Fibroblast of lung (primary cell): ENCODE measurements at regions not wholly inside any gene's neighbourhood (a gene's known extent, or its start where the extent isn't known, plus 50 kb on each side); places are given as distances from the start of the nearest gene placed in this dataset.

Source experiments
- DNase-seq, 2 donors: peaks; one replicate each; pipeline versions ENCODE4 v3.0.0 to v3.0.0-alpha.2; 2010; ENCODE audit warnings: low read depth in 2 of 2
- H2AFZ ChIP-seq: 2 replicates; pipeline ENCODE4 v1.5.1; 2012; ENCODE audit warnings: low read length, control low read depth, inconsistent platforms
- H3K27ac ChIP-seq: 2 replicates; pipeline ENCODE4 v1.5.1; 2011; ENCODE audit warnings: low read length, control low read depth; ENCODE audit not compliant: insufficient read depth
- H3K27me3 ChIP-seq: 2 replicates; pipeline ENCODE4 v1.5.1; 2011; ENCODE audit warnings: mild to moderate bottlenecking, low read length; ENCODE audit not compliant: control insufficient read depth, insufficient read depth
- H3K36me3 ChIP-seq: 2 replicates; pipeline ENCODE4 v1.5.1; 2011; ENCODE audit warnings: low read length; ENCODE audit not compliant: control insufficient read depth, insufficient read depth
- H3K4me1 ChIP-seq: 2 replicates; pipeline ENCODE4 v1.5.1; 2011; ENCODE audit warnings: low read length; ENCODE audit not compliant: control insufficient read depth, insufficient read depth; ENCODE audit errors: extremely low read depth
- H3K4me2 ChIP-seq: 2 replicates; pipeline ENCODE4 v1.5.1; 2011; ENCODE audit warnings: low read length, control low read depth; ENCODE audit not compliant: insufficient read depth; ENCODE audit errors: extremely low read depth
- H3K4me3 ChIP-seq, 4 experiments: fragments of 200-600 bp in 1 of 4; sonication (generic) in 1 of 4; replicated peaks in 1 of 4; 2 replicates each; pipeline ENCODE4 v1.5.1; 2011 to 2016; ENCODE audit warnings: low read length in 4 of 4, low read depth in 3 of 4, mild to moderate bottlenecking in 3 of 4, control low read depth in 2 of 4, inconsistent platforms in 1 of 4, mixed read lengths in 1 of 4; ENCODE audit not compliant: insufficient read depth in 1 of 4; ENCODE audit errors: control extremely low read depth in 1 of 4
- H3K79me2 ChIP-seq: 2 replicates; pipeline ENCODE4 v1.5.1; 2012; ENCODE audit warnings: mild to moderate bottlenecking, low read length, inconsistent platforms; ENCODE audit not compliant: control insufficient read depth, insufficient read depth
- H3K9ac ChIP-seq: 2 replicates; pipeline ENCODE4 v1.5.1; 2011; ENCODE audit warnings: mild to moderate bottlenecking, low read length, control low read depth; ENCODE audit not compliant: insufficient read depth
- H3K9me3 ChIP-seq: 2 replicates; pipeline ENCODE4 v1.5.1; 2012; ENCODE audit warnings: low read depth, low read length; ENCODE audit not compliant: control insufficient read depth, insufficient read depth
- H4K20me1 ChIP-seq: 2 replicates; pipeline ENCODE4 v1.5.1; 2011; ENCODE audit warnings: low read length; ENCODE audit not compliant: control insufficient read depth, insufficient read depth; ENCODE audit errors: extremely low read depth
- CTCF ChIP-seq, 2 donors: IDR thresholded peaks in 1 of 2; conservative IDR thresholded peaks in 1 of 2; 1 replicate in 1 of 2; 2 replicates in 1 of 2; pipeline ENCODE4 v1.5.1; 2011 to 2012; ENCODE audit warnings: low read length in 2 of 2, control low read depth in 1 of 2, inconsistent platforms in 1 of 2, low read depth in 1 of 2, mild to moderate bottlenecking in 1 of 2
- EZH2 ChIP-seq: IDR thresholded peaks from 2 replicates; pipeline ENCODE4 v1.5.1; 2012; ENCODE audit warnings: low read length, control low read depth, mild to moderate bottlenecking; ENCODE audit errors: missing control alignments

GRCh38 chr2:38427054-38427453, 50.0 kb upstream of the ATL2 start:
- H4K20me1 ChIP-seq: no peaks in the 10 kb centered on the region
- TF ChIP-seq EZH2 (no peak), CTCF (conservative IDR thresholded peaks at IDR 0.05 in 1 of 2, IDR thresholded peaks at IDR 0.05 in 1 of 2; ENCODE audit: low read depth in 1 of 2, low read length in 2 of 2) (no peak)
- H2AFZ ChIP-seq: no peak overlapping the region
- no peak overlapping the region for H3K9ac ChIP-seq
- no peaks in the 10 kb centered on the region for H3K27me3 ChIP-seq
- DNase-seq: no peak
- H3K4me3 ChIP-seq: no peak overlapping the region
- no peaks in the 10 kb centered on the region for H3K9me3 ChIP-seq
- no peaks in the 10 kb centered on the region for H3K4me1 ChIP-seq
- no peaks in the 10 kb centered on the region for H3K36me3 ChIP-seq
- no peaks in the 10 kb centered on the region for H3K79me2 ChIP-seq
- no peak overlapping the region for H3K27ac ChIP-seq
- H3K4me2 ChIP-seq: no peak overlapping the region
